Activated CD4-positive, alpha-beta T cell treated with anti-CD3 and anti-CD28 coated beads for 48 hours (primary cell): ENCODE measurements at regions not wholly inside any gene's neighbourhood (a gene's known extent, or its start where the extent isn't known, plus 50 kb on each side); places are given as distances from the start of the nearest gene placed in this dataset.
"Not testable (repeated sequence)": the region's sequence is repeated elsewhere in the genome, so short reads cannot be mapped to it uniquely, and the experiment has no call there.

ENCODE experiments used
- DNase-seq: peaks from one replicate; pipeline ENCODE4 v3.0.0-alpha.2; 2020

- no peak for DNase-seq
These were observed 498.0 kb upstream of the BOD1L1 start for GRCh38 chr4:14125375-14126129.

DNA sequence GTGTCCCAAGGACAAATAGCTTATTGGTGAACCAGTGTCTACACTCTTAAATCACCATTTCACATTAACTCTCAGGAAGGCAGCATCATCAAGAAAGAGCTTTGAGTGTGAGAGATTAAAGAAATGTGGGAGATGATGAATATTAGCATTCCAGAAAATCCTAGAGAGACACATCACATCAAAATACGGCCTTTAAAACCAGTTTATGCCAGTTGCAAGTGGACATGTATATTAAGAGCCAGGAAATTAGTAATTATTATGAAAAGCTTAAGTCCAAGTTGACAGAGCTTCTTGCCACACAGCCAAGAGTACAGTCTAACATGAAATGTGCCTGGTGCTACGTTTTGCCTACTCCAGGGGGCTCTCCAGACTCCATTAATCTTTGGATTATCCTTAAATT is 503.0 kb upstream of the BOD1L1 start:
- no peak for DNase-seq

- no peak for DNase-seq
These were observed 503.8 kb upstream of the BOD1L1 start for GRCh38 chr4:14131335-14131734.

GRCh38 chr4:14132301-14132700 is 504.8 kb upstream of the BOD1L1 start:
- no peak for DNase-seq

GRCh38 chr4:14138106-14138505 is 510.6 kb upstream of the BOD1L1 start:
- no peak for DNase-seq

- no peak for DNase-seq
These were observed 516.4 kb upstream of the BOD1L1 start for GRCh38 chr4:14143892-14144291.

GRCh38 chr4:14149176-14150053 is 521.9 kb upstream of the BOD1L1 start:
- DNase-seq: no peak

GRCh38 chr4:14151101-14151500 is 523.6 kb upstream of the BOD1L1 start:
- DNase-seq: no peak

- no peak for DNase-seq
These were observed 525.5 kb upstream of the BOD1L1 start for GRCh38 chr4:14152834-14153519.

- no peak for DNase-seq
These were observed 528.3 kb upstream of the BOD1L1 start for GRCh38 chr4:14155803-14156202.

DNA sequence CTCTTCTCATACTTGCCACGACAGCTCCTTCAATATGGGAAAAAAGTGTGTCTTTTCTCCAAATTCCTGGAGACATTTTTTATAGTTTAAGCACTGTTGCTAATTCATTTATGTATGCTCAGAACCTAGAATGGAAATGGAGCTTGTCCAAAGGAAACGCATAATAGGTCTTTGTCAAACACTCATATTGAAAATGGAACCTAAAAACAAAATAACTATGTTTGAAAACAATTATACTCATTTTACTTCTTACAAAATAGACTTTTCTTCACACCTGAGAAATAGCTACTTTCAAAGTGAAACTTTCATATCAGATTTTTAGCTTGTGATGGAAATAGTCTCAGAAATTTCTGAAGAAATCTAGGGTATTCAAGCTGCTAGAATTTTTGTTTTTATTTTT is 529.7 kb upstream of the BOD1L1 start:
- no peak for DNase-seq

DNA sequence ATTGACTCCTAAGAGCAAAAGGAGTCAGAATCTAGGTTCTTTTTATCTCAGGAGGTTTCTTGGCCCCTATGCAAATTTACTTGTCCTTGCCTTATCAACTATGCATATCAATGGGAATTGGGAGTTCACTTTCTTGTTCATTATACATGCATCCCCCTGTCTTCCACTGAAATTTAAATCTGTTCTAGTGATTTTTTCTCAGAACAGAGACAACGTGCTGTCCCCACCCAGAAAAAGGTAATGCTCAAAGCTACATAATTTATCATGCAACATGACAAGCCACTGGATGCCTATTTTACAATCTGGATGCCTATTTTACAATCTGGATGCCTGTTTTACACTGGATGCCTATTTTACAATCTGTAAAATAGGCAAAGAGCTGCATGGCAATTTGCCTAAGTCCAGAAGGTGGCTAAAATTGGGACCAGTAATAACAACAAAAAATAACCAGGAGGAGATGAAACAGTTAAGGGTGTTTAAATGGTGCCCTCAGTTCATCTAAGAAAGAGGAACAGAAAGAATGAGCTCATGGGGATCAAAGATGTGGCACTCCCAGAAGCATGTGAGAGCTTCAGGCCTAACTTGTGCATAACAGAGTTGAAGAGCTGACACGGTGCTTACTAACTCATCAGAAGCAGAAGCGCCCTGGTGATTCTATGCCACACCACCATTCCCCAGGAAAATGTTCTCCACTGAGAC is 537.8 kb upstream of the BOD1L1 start:
- DNase-seq: no peak

DNA sequence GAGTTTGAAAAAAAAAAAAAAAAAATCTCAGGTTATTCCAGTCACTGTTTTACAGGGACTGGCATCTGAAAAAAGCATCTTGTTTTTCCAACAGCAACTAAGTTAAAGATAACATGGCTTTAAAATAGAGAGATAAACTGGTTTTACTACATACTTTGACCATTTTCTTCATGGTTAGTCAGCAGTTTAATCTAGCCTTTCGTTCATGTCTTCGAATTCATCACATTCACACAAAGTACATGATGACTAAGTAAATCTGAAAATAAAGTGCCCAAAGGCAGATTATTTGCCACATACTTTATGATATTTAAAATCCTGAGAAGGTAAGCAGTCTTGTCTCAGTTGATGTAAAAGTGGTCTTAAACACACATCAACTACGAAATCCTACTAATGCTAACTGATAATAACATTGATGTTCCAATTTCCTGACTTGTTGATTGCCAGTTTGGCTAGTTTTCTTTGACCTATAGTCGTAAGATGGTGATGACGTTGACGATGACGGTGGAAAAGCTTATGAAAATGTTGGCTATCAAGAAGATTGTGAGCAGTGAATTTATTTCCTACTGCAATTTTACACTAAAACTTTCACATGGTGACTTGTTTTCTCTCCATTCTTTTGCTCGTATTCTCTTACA is 540.5 kb upstream of the BOD1L1 start:
- DNase-seq: no peak

DNA sequence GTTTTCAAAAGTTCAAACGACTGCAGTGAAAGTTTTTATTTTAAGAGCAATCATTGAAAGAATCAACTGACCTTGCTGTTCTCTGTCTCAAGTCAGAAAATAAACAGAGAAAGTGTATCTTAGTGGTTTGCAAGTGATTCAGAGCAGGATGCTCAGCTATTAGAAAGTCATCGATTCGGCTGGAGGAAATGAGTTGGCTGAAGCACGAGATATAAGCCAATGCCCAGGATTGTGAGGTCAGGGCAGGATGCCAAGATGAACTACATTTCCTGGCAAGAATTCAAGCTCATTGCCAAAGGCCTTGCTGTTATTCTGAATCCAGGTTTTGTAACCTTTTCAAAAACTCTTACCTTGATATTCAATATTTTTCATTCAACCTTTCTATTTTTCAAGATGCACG is 541.4 kb upstream of the BOD1L1 start:
- DNase-seq: peak; percentile 19

- DNase-seq: no peak
These were observed 541.9 kb upstream of the BOD1L1 start for GRCh38 chr4:14169460-14169859.

DNA sequence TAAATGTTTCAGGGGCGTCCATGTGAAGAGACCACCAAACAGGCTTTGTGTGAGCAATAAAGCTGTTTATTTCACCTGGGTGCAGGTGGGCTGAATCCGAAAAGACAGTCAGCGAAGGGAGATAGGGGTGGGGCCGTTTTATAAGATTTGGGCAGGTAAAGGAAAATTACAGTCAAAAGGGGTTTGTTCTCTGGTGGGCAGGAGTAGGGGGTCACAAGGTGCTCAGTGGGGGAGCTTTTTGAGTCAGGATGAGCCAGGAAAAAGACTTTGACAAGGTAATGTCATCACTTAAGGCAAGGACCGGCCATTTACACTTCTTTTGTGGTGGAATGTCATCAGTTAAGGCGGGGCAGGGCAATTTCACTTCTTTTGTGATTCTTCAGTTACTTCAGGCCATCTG is 542.4 kb upstream of the BOD1L1 start:
- not testable (repeated sequence) for DNase-seq

- no peak for DNase-seq
These were observed 549.1 kb upstream of the BOD1L1 start for GRCh38 chr4:14176613-14177012.

GRCh38 chr4:14177987-14178386 is 550.5 kb upstream of the BOD1L1 start:
- DNase-seq: peak; percentile 7

DNA sequence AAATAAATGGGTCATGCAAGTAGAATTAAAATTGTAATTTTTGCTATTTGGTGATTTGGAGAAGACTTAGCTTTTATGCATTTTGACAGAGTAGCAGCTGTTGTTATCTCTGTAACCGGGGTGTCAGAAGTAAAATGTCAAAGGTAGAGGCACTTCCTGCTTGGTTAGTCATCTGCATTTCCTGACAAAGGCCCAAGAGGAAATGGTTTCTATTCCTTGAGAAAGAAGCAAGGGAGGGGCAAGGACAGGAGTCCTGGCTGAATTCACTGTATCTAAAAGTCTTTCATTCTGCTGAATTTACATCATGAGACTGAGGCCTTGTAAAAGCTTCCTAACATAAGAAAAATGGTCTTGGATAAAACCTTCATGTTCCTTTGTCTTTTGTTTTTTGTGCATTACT is 550.9 kb upstream of the BOD1L1 start:
- DNase-seq: no peak

GRCh38 chr4:14180166-14180565 is 552.6 kb upstream of the BOD1L1 start:
- no peak for DNase-seq

- DNase-seq: no peak
These were observed 553.6 kb upstream of the BOD1L1 start for GRCh38 chr4:14180983-14181601.

- no peak for DNase-seq
These were observed 554.6 kb upstream of the BOD1L1 start for GRCh38 chr4:14182148-14182547.
